Stomach (tissue), 4 donors: ENCODE measurements at regions not wholly inside any gene's neighbourhood (a gene's known extent, or its start where the extent isn't known, plus 50 kb on each side); places are given as distances from the start of the nearest gene placed in this dataset.

Experiments
- EP300 ChIP-seq: sonication (generic); formaldehyde crosslinking; IDR thresholded peaks from one replicate; pipeline ENCODE4 v1.6.1; 2017; ENCODE audit warnings: antibody characterized with exemption
- POLR2A ChIP-seq, 4 donors: fragments of 450-650 bp; IDR thresholded peaks; one replicate each; pipeline ENCODE4 v1.6.1; 2016; ENCODE audit warnings: antibody characterized with exemption in 4 of 4, control low read depth in 2 of 4, mild to moderate bottlenecking in 1 of 4, moderate library complexity in 1 of 4
- TF ChIP-seq, protein P1 (sequence below), 7 experiments: fragments of 450-650 bp in 4 of 7; fragments of 200-600 bp in 3 of 7; sonication (generic) in 3 of 7; IDR thresholded peaks; one replicate each; pipeline ENCODE4 v1.5.1; 2016 to 2019; ENCODE audit warnings: antibody characterized with exemption in 7 of 7, control low read depth in 2 of 7, mild to moderate bottlenecking in 1 of 7

DNA sequence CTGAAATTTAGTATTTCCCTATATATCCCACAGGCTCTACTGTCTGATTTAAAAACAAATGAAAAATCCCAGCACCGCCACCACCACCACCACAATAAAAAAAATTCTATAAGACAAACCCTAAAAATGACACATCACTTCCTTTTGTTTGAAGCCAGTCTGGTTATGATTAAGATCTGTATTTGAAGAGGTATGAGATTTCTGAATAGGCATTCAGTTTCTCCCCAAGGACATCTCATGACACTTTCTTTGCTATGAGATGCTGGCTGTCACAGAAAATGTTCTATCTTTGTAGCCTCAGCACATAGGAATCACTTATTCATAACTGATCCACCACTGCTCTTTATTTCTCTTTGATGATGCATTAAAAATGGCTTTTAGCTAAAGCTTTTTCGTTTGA is 1071.0 kb downstream of the SLC6A15 start:
- TF ChIP-seq, protein P1, sequence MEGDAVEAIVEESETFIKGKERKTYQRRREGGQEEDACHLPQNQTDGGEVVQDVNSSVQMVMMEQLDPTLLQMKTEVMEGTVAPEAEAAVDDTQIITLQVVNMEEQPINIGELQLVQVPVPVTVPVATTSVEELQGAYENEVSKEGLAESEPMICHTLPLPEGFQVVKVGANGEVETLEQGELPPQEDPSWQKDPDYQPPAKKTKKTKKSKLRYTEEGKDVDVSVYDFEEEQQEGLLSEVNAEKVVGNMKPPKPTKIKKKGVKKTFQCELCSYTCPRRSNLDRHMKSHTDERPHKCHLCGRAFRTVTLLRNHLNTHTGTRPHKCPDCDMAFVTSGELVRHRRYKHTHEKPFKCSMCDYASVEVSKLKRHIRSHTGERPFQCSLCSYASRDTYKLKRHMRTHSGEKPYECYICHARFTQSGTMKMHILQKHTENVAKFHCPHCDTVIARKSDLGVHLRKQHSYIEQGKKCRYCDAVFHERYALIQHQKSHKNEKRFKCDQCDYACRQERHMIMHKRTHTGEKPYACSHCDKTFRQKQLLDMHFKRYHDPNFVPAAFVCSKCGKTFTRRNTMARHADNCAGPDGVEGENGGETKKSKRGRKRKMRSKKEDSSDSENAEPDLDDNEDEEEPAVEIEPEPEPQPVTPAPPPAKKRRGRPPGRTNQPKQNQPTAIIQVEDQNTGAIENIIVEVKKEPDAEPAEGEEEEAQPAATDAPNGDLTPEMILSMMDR (IDR thresholded peaks at IDR 0.05): no peak
- no peak for TF ChIP-seq EP300
- TF ChIP-seq POLR2A (IDR thresholded peaks at IDR 0.05): no peak
